HCT116 (cell line): ENCODE measurements at regions not wholly inside any gene's neighbourhood (a gene's known extent, or its start where the extent isn't known, plus 50 kb on each side); places are given as distances from the start of the nearest gene placed in this dataset.

Source experiments
- ATAC-seq: fragments of 200-7000 bp; cut with Tn5 transposase; 2 replicates; pipeline ENCODE4 v1.9.1; 2020; ENCODE audit warnings: mild to moderate bottlenecking, moderate library complexity
- BruUV-seq: library from RNA; stranded (reverse); fragments of 400-500 nt; replicated peaks from 2 replicates; lab custom pipeline; 2021; lab: Mats Ljungman, UMichigan
- CTCF ChIA-PET: fragments of 300-600 bp; sonication (Branson Sonifier 250); formaldehyde crosslinking; loops from one replicate; lab custom pipeline; 2021; ENCODE audit warnings: antibody characterized with exemption; lab: Charles Lee
- POLR2A ChIA-PET: fragments of 300-600, 350-600 bp; sonication (Branson Sonifier 250); formaldehyde crosslinking; loops from one replicate; lab custom pipeline; 2021; ENCODE audit warnings: antibody characterized with exemption; lab: Charles Lee
- RAD21 ChIA-PET, 2 experiments: fragments of 300-600 bp; sonication (Branson Sonifier 250); formaldehyde crosslinking; loops; one replicate each; lab custom pipeline; 2023; ENCODE audit warnings: low total read pairs in 2 of 2; ENCODE audit not compliant: uncharacterized antibody in 2 of 2, unreplicated experiment in 2 of 2, low non-redundant PET in 1 of 2; lab: Charles Lee
- DNase-seq: peaks from one replicate; pipeline ENCODE4 v3.0.0-alpha.2; 2010; ENCODE audit warnings: low read depth, low spot score
- H2AFZ ChIP-seq: fragments of 200-600 bp; shearing (Covaris generic), sonication (generic); 2 replicates; pipeline ENCODE4 v1.6.1; 2017; ENCODE audit warnings: low read depth, mixed run types, mixed read lengths, antibody characterized with exemption, low read length; ENCODE audit not compliant: poor library complexity, severe bottlenecking
- H3K27ac ChIP-seq: 2 replicates; pipeline ENCODE4 v1.5.1; 2012; ENCODE audit warnings: low read depth, low read length
- H3K27me3 ChIP-seq: fragments of 200-600 bp; sonication (generic); 2 replicates; pipeline ENCODE4 v1.6.1; 2016; ENCODE audit warnings: mixed run types, low read length, mixed read lengths; ENCODE audit not compliant: insufficient read depth
- H3K36me3 ChIP-seq, 2 experiments: fragments of 200-500 bp in 1 of 2; fragments of 200-600 bp in 1 of 2; sonication (Bioruptor generic) in 1 of 2; sonication (generic) in 1 of 2; 2 replicates each; pipeline versions ENCODE4 v1.5.1 to v1.6.1; 2014 to 2016; ENCODE audit warnings: low read length in 2 of 2, inconsistent platforms in 1 of 2, mixed read lengths in 1 of 2, mixed run types in 1 of 2; ENCODE audit not compliant: insufficient read depth in 2 of 2, control insufficient read depth in 1 of 2
- H3K4me1 ChIP-seq, 2 experiments: fragments of 200-600 bp in 1 of 2; sonication (generic) in 1 of 2; 2 replicates each; pipeline versions ENCODE4 v1.5.1 to v1.6.1; 2012 to 2017; ENCODE audit warnings: low read length in 2 of 2, inconsistent platforms in 1 of 2, mild to moderate bottlenecking in 1 of 2, mixed read lengths in 1 of 2, mixed run types in 1 of 2, moderate library complexity in 1 of 2; ENCODE audit not compliant: insufficient read depth in 2 of 2, control insufficient read depth in 1 of 2
- H3K4me2 ChIP-seq: fragments of 200-600 bp; sonication (generic); 2 replicates; pipeline ENCODE4 v1.6.1; 2017; ENCODE audit warnings: mixed run types, low read length, mixed read lengths
- H3K4me3 ChIP-seq, 2 experiments: fragments of 200-600 bp in 1 of 2; sonication (generic) in 1 of 2; replicated peaks in 1 of 2; 2 replicates each; pipeline ENCODE4 v1.5.1; 2011 to 2016; ENCODE audit warnings: low read length in 2 of 2, control low read depth in 1 of 2, low read depth in 1 of 2, mild to moderate bottlenecking in 1 of 2, mixed read lengths in 1 of 2, mixed run types in 1 of 2
- H3K79me2 ChIP-seq: fragments of 200-600 bp; sonication (generic); 2 replicates; pipeline ENCODE4 v1.6.1; 2017; ENCODE audit warnings: mild to moderate bottlenecking, mixed run types, low read length, moderate library complexity, mixed read lengths; ENCODE audit not compliant: insufficient read depth
- H3K9ac ChIP-seq: fragments of 200-600 bp; sonication (generic); 2 replicates; pipeline ENCODE4 v1.6.1; 2016; ENCODE audit warnings: low read length, mixed read lengths
- H3K9me2 ChIP-seq: fragments of 200-600 bp; sonication (generic), shearing (Covaris generic); 2 replicates; pipeline ENCODE4 v1.6.1; 2017; ENCODE audit warnings: mixed run types, mild to moderate bottlenecking, moderate library complexity; ENCODE audit not compliant: insufficient read depth
- H3K9me3 ChIP-seq, 2 experiments: fragments of 200-500 bp in 1 of 2; fragments of 200-600 bp in 1 of 2; sonication (Bioruptor generic) in 1 of 2; sonication (generic) in 1 of 2; 2 replicates each; pipeline ENCODE4 v1.6.1; 2014 to 2017; ENCODE audit warnings: low read length in 2 of 2, mixed read lengths in 2 of 2, inconsistent platforms in 1 of 2, low read depth in 1 of 2, mild to moderate bottlenecking in 1 of 2, mixed run types in 1 of 2, moderate library complexity in 1 of 2; ENCODE audit not compliant: control insufficient read depth in 1 of 2, insufficient read depth in 1 of 2
- H4K20me1 ChIP-seq: fragments of 200-600 bp; sonication (generic), shearing (Covaris generic); 2 replicates; pipeline ENCODE4 v1.6.1; 2017; ENCODE audit warnings: mixed run types, mild to moderate bottlenecking, moderate library complexity; ENCODE audit not compliant: insufficient read depth
- CBX3 ChIP-seq: IDR thresholded peaks from 2 replicates; pipeline ENCODE4 v1.6.1; 2012; ENCODE audit warnings: low read depth
- CEBPB ChIP-seq: IDR thresholded peaks from 2 replicates; pipeline ENCODE4 v1.6.1; 2012; ENCODE audit warnings: low read depth
- ELF1 ChIP-seq: IDR thresholded peaks from 2 replicates; pipeline ENCODE4 v1.6.1; 2012; ENCODE audit warnings: low read depth, borderline replicate concordance
- FOSL1 ChIP-seq: IDR thresholded peaks from 2 replicates; pipeline ENCODE4 v1.6.1; 2012; ENCODE audit warnings: low read depth
- JUND ChIP-seq: IDR thresholded peaks from 2 replicates; pipeline ENCODE4 v1.6.1; 2012
- RAD21 ChIP-seq: IDR thresholded peaks from 2 replicates; pipeline ENCODE4 v1.6.1; 2012; ENCODE audit warnings: low read depth, mild to moderate bottlenecking
- TCF7L2 ChIP-seq: IDR thresholded peaks from 2 replicates; pipeline ENCODE4 v1.7.0; 2011; ENCODE audit warnings: borderline replicate concordance, inconsistent platforms; ENCODE audit not compliant: insufficient read depth, insufficient read length; ENCODE audit errors: extremely low read depth
- intact Hi-C: fragments of 100-400 bp; cut with micrococcal nuclease; formaldehyde crosslinking; loops from 2 replicates; pipeline ENCODE4 v1.10.0; 2022
- TF ChIP-seq, protein P1 (sequence below): IDR thresholded peaks from 2 replicates; pipeline ENCODE4 v1.6.1; 2011; ENCODE audit warnings: mild to moderate bottlenecking, low read length, moderate library complexity; ENCODE audit not compliant: insufficient replicate concordance; ENCODE audit errors: extremely low read depth
- TF ChIP-seq, protein P2 (sequence below): IDR thresholded peaks from 2 replicates; pipeline ENCODE4 v1.6.1; 2012
- TF ChIP-seq, protein P3 (sequence below): IDR thresholded peaks from 2 replicates; pipeline ENCODE4 v1.6.1; 2012; ENCODE audit warnings: low read depth

DNA sequence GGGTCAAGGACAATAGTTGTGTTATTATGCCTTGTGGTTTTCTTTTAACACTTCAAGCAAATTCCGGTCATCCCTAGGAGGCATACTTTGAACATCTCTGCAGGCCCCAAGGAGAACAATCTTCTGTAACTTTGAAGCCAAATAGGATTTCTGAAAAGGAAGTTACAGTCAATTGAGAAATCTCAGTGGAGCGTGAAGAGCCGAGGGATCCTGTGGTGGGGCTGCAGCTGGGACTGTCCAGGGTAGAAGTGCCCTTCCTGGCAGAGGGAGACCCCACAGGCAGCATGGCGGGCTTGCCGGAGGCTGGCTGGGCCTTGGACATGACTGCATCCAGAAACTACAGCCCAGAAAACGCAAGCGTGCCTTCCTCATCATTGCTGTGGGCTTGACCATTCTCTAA is 179.7 kb downstream of the PTPN20 start:
- no peaks in the 10 kb centered on the region for H3K4me1 ChIP-seq
- no peaks in the 10 kb centered on the region for H3K9me3 ChIP-seq
- no peaks in the 10 kb centered on the region for H3K79me2 ChIP-seq
- no peak overlapping the region for H3K27ac ChIP-seq
- H3K4me3 ChIP-seq = no peak overlapping the region
- no peak for ATAC-seq
- no TSS peak for BruUV-seq
- POLR2A ChIA-PET = no interaction called here
- no peaks in the 10 kb centered on the region for H4K20me1 ChIP-seq
- H2AFZ ChIP-seq = no peak overlapping the region
- RAD21 ChIA-PET = no interaction called here
- H3K9me2 ChIP-seq = no peaks in the 10 kb centered on the region
- no peak overlapping the region for H3K4me2 ChIP-seq
- intact Hi-C loops = no loop called here
- H3K27me3 ChIP-seq = no peaks in the 10 kb centered on the region
- CTCF ChIA-PET = no interaction called here
- H3K36me3 ChIP-seq = no peaks in the 10 kb centered on the region
- no peak overlapping the region for H3K9ac ChIP-seq
- DNase-seq = no peak
- TF ChIP-seq CEBPB (no peak), TCF7L2 (no peak), CBX3 (no peak), FOSL1 (no peak), RAD21 (no peak), JUND (no peak), ELF1 (no peak)
- TF ChIP-seq, protein P1, sequence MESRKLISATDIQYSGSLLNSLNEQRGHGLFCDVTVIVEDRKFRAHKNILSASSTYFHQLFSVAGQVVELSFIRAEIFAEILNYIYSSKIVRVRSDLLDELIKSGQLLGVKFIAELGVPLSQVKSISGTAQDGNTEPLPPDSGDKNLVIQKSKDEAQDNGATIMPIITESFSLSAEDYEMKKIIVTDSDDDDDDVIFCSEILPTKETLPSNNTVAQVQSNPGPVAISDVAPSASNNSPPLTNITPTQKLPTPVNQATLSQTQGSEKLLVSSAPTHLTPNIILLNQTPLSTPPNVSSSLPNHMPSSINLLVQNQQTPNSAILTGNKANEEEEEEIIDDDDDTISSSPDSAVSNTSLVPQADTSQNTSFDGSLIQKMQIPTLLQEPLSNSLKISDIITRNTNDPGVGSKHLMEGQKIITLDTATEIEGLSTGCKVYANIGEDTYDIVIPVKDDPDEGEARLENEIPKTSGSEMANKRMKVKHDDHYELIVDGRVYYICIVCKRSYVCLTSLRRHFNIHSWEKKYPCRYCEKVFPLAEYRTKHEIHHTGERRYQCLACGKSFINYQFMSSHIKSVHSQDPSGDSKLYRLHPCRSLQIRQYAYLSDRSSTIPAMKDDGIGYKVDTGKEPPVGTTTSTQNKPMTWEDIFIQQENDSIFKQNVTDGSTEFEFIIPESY = no peak
- TF ChIP-seq, protein P2, sequence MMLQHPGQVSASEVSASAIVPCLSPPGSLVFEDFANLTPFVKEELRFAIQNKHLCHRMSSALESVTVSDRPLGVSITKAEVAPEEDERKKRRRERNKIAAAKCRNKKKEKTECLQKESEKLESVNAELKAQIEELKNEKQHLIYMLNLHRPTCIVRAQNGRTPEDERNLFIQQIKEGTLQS = no peak
- TF ChIP-seq, protein P3, sequence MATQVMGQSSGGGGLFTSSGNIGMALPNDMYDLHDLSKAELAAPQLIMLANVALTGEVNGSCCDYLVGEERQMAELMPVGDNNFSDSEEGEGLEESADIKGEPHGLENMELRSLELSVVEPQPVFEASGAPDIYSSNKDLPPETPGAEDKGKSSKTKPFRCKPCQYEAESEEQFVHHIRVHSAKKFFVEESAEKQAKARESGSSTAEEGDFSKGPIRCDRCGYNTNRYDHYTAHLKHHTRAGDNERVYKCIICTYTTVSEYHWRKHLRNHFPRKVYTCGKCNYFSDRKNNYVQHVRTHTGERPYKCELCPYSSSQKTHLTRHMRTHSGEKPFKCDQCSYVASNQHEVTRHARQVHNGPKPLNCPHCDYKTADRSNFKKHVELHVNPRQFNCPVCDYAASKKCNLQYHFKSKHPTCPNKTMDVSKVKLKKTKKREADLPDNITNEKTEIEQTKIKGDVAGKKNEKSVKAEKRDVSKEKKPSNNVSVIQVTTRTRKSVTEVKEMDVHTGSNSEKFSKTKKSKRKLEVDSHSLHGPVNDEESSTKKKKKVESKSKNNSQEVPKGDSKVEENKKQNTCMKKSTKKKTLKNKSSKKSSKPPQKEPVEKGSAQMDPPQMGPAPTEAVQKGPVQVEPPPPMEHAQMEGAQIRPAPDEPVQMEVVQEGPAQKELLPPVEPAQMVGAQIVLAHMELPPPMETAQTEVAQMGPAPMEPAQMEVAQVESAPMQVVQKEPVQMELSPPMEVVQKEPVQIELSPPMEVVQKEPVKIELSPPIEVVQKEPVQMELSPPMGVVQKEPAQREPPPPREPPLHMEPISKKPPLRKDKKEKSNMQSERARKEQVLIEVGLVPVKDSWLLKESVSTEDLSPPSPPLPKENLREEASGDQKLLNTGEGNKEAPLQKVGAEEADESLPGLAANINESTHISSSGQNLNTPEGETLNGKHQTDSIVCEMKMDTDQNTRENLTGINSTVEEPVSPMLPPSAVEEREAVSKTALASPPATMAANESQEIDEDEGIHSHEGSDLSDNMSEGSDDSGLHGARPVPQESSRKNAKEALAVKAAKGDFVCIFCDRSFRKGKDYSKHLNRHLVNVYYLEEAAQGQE = no peak
- TF ChIP-seq, all 23 proteins: peak for 0
